Transverse colon (tissue), 4 donors: ENCODE measurements at regions not wholly inside any gene's neighbourhood (a gene's known extent, or its start where the extent isn't known, plus 50 kb on each side); places are given as distances from the start of the nearest gene placed in this dataset.

Source experiments
- POLR2AphosphoS5 ChIP-seq, 3 donors: sonication (generic); formaldehyde crosslinking; IDR thresholded peaks; one replicate each; pipeline ENCODE4 v1.6.1; 2016; ENCODE audit warnings: antibody characterized with exemption in 3 of 3
- TF ChIP-seq, protein P1 (sequence below), 5 experiments: fragments of 200-600 bp in 3 of 5; fragments of 450-650 bp in 2 of 5; sonication (generic) in 3 of 5; IDR thresholded peaks; 1 replicate in 2 of 5; 2 replicates in 3 of 5; pipeline ENCODE4 v1.5.1; 2016 to 2017; ENCODE audit warnings: antibody characterized with exemption in 5 of 5, inconsistent platforms in 3 of 5, mild to moderate bottlenecking in 2 of 5, moderate library complexity in 1 of 5

- TF ChIP-seq POLR2AphosphoS5 (IDR thresholded peaks at IDR 0.05) = peak; percentile 84 to 86 (median 85)
- TF ChIP-seq, protein P1, sequence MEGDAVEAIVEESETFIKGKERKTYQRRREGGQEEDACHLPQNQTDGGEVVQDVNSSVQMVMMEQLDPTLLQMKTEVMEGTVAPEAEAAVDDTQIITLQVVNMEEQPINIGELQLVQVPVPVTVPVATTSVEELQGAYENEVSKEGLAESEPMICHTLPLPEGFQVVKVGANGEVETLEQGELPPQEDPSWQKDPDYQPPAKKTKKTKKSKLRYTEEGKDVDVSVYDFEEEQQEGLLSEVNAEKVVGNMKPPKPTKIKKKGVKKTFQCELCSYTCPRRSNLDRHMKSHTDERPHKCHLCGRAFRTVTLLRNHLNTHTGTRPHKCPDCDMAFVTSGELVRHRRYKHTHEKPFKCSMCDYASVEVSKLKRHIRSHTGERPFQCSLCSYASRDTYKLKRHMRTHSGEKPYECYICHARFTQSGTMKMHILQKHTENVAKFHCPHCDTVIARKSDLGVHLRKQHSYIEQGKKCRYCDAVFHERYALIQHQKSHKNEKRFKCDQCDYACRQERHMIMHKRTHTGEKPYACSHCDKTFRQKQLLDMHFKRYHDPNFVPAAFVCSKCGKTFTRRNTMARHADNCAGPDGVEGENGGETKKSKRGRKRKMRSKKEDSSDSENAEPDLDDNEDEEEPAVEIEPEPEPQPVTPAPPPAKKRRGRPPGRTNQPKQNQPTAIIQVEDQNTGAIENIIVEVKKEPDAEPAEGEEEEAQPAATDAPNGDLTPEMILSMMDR (IDR thresholded peaks at IDR 0.05) = no peak
These were observed 90.7 kb upstream of the CTDP1 start for GRCh38 chr18:79588636-79589481.
